Activated CD4-positive, alpha-beta T cell treated with anti-CD3 and anti-CD28 coated beads, Interleukin-2, amount 50 U/mL, for 48 hours (primary cell): ENCODE measurements at regions not wholly inside any gene's neighbourhood (a gene's known extent, or its start where the extent isn't known, plus 50 kb on each side); places are given as distances from the start of the nearest gene placed in this dataset.

Experiments
- DNase-seq, 2 experiments: peaks; one replicate each; pipeline ENCODE4 v3.0.0-alpha.2; 2020

GRCh38 chr9:95611354-95611753, 94.6 kb upstream of the PTCH1 start:
- DNase-seq, result no peak

GRCh38 chr9:95610006-95610785, 93.4 kb upstream of the PTCH1 start:
- DNase-seq, result no peak

- no peak for DNase-seq
Observed at GRCh38 chr9:95609426-95609825, 92.7 kb upstream of the PTCH1 start.

- no peak for DNase-seq
Observed at GRCh38 chr9:95608341-95608740, 91.6 kb upstream of the PTCH1 start.

- DNase-seq, result no peak
Observed at GRCh38 chr9:95607507-95607906, 90.7 kb upstream of the PTCH1 start.

GRCh38 chr9:95606489-95607350, 89.9 kb upstream of the PTCH1 start:
- DNase-seq, result no peak

GRCh38 chr9:95605816-95606488, 89.2 kb upstream of the PTCH1 start:
- no peak for DNase-seq

- no peak for DNase-seq
Observed at GRCh38 chr9:95605101-95605500, 88.3 kb upstream of the PTCH1 start.

GRCh38 chr9:95598236-95598635, 81.5 kb upstream of the PTCH1 start:
- DNase-seq, result no peak

GRCh38 chr9:95595721-95596295, 79.0 kb upstream of the PTCH1 start:
- no peak for DNase-seq

- no peak for DNase-seq
Observed at GRCh38 chr9:95592931-95593330, 76.2 kb upstream of the PTCH1 start.

- DNase-seq, result no peak
Observed at GRCh38 chr9:95588724-95589588, 72.2 kb upstream of the PTCH1 start.

- no peak for DNase-seq
Observed at GRCh38 chr9:95587021-95587964, 70.5 kb upstream of the PTCH1 start.

GRCh38 chr9:95586326-95586725, 69.6 kb upstream of the PTCH1 start:
- no peak for DNase-seq

- DNase-seq, result no peak
Observed at GRCh38 chr9:95585824-95586223, 69.1 kb upstream of the PTCH1 start.

- DNase-seq, result no peak
Observed at GRCh38 chr9:95584176-95584575, 67.4 kb upstream of the PTCH1 start.

- DNase-seq, result no peak
Observed at GRCh38 chr9:95581900-95582299, 65.1 kb upstream of the PTCH1 start.

GRCh38 chr9:95580812-95581761, 64.3 kb upstream of the PTCH1 start:
- DNase-seq, result no peak

GRCh38 chr9:95574866-95575553, 58.2 kb upstream of the PTCH1 start:
- no peak for DNase-seq
